KMS-11 (cell line): ENCODE measurements at regions not wholly inside any gene's neighbourhood (a gene's known extent, or its start where the extent isn't known, plus 50 kb on each side); places are given as distances from the start of the nearest gene placed in this dataset.

Experiments used
- H2AFZ ChIP-seq: fragments of 200-600 bp; sonication (generic); 2 replicates; pipeline ENCODE4 v1.6.1; 2016; ENCODE audit warnings: antibody characterized with exemption, mixed run types, low read depth
- H3K27ac ChIP-seq: fragments of 200-600 bp; sonication (generic); 2 replicates; pipeline ENCODE4 v1.6.1; 2016; ENCODE audit warnings: mild to moderate bottlenecking, mixed run types
- H3K27me3 ChIP-seq: fragments of 200-600 bp; sonication (generic); 2 replicates; pipeline ENCODE4 v1.6.1; 2017; ENCODE audit warnings: mild to moderate bottlenecking, low read depth, mixed run types, moderate library complexity; ENCODE audit not compliant: insufficient read depth
- H3K36me3 ChIP-seq: fragments of 200-600 bp; sonication (generic); 2 replicates; pipeline ENCODE4 v1.6.1; 2017; ENCODE audit warnings: mild to moderate bottlenecking, mixed run types; ENCODE audit not compliant: insufficient read depth
- H3K4me1 ChIP-seq: fragments of 200-600 bp; sonication (generic); 2 replicates; pipeline ENCODE4 v1.6.1; 2016; ENCODE audit warnings: mild to moderate bottlenecking, low read depth, mixed run types; ENCODE audit not compliant: poor library complexity, severe bottlenecking
- H3K4me2 ChIP-seq: fragments of 200-600 bp; sonication (generic); 2 replicates; pipeline ENCODE4 v1.7.0; 2016; ENCODE audit warnings: mild to moderate bottlenecking, mixed run types
- H3K4me3 ChIP-seq: fragments of 200-600 bp; sonication (generic); IDR thresholded peaks from 2 replicates; pipeline ENCODE4 v1.6.1; 2017; ENCODE audit warnings: low read depth, low read length, mixed read lengths; ENCODE audit not compliant: insufficient read depth
- H3K79me2 ChIP-seq: fragments of 200-600 bp; sonication (generic); 2 replicates; pipeline ENCODE4 v1.6.1; 2016; ENCODE audit warnings: low read depth, mixed run types; ENCODE audit not compliant: insufficient read depth
- H3K9ac ChIP-seq: fragments of 200-600 bp; sonication (generic); 2 replicates; pipeline ENCODE4 v1.6.1; 2016; ENCODE audit warnings: mild to moderate bottlenecking, mixed run types
- H4K20me1 ChIP-seq: fragments of 200-600 bp; sonication (generic); 2 replicates; pipeline ENCODE4 v1.6.1; 2016; ENCODE audit warnings: mild to moderate bottlenecking, mixed run types; ENCODE audit not compliant: insufficient read depth
- CTCF ChIP-seq: fragments of 200-600 bp; sonication (generic); conservative IDR thresholded peaks from 2 replicates; pipeline ENCODE4 v1.6.1; 2017; ENCODE audit warnings: low read depth, mild to moderate bottlenecking, antibody characterized with exemption, low read length, moderate library complexity, mixed read lengths

GRCh38 chr3:135853981-135854380 is 111.5 kb upstream of the PPP2R3A start:
- H3K4me2 ChIP-seq: no peak overlapping the region
- H3K4me1 ChIP-seq: no peaks in the 10 kb centered on the region
- no peak overlapping the region for H3K4me3 ChIP-seq
- H3K27ac ChIP-seq: no peak overlapping the region
- no peaks in the 10 kb centered on the region for H4K20me1 ChIP-seq
- no peaks in the 10 kb centered on the region for H3K79me2 ChIP-seq
- no peak for TF ChIP-seq CTCF
- no peaks in the 10 kb centered on the region for H3K36me3 ChIP-seq
- H3K27me3 ChIP-seq: no peaks in the 10 kb centered on the region
- H3K9ac ChIP-seq: no peak overlapping the region
- no peak overlapping the region for H2AFZ ChIP-seq

GRCh38 chr3:135860761-135861160 is 104.8 kb upstream of the PPP2R3A start:
- Histone ChIP-seq H3K36me3 (no peaks in the 10 kb centered on the region), H3K4me2 (no peak overlapping the region), H3K27ac (no peak overlapping the region), H3K4me3 (no peak overlapping the region), H2AFZ (no peak overlapping the region), H4K20me1 (no peaks in the 10 kb centered on the region), H3K4me1 (no peaks in the 10 kb centered on the region), H3K27me3 (no peaks in the 10 kb centered on the region), H3K9ac (no peak overlapping the region), H3K79me2 (no peaks in the 10 kb centered on the region)
- no peak for TF ChIP-seq CTCF

GRCh38 chr3:135862361-135862760 is 103.2 kb upstream of the PPP2R3A start:
- Histone ChIP-seq H3K27me3 (no peaks in the 10 kb centered on the region), H3K4me1 (no peaks in the 10 kb centered on the region), H3K4me2 (no peak overlapping the region), H3K79me2 (no peaks in the 10 kb centered on the region), H4K20me1 (no peaks in the 10 kb centered on the region), H3K27ac (no peak overlapping the region), H3K9ac (no peak overlapping the region), H2AFZ (no peak overlapping the region), H3K36me3 (no peaks in the 10 kb centered on the region), H3K4me3 (no peak overlapping the region)
- TF ChIP-seq CTCF: no peak

- no peak overlapping the region for H3K4me2 ChIP-seq
- H2AFZ ChIP-seq: no peak overlapping the region
- H3K9ac ChIP-seq: no peak overlapping the region
- no peaks in the 10 kb centered on the region for H3K4me1 ChIP-seq
- H3K36me3 ChIP-seq: no peaks in the 10 kb centered on the region
- no peaks in the 10 kb centered on the region for H3K79me2 ChIP-seq
- no peak for TF ChIP-seq CTCF
- H3K4me3 ChIP-seq: no peak overlapping the region
- H3K27me3 ChIP-seq: no peaks in the 10 kb centered on the region
- H3K27ac ChIP-seq: no peak overlapping the region
- no peaks in the 10 kb centered on the region for H4K20me1 ChIP-seq
Measured at GRCh38 chr3:135864060-135864459, 101.5 kb upstream of the PPP2R3A start.

- Histone ChIP-seq H2AFZ (no peak overlapping the region), H3K79me2 (no peaks in the 10 kb centered on the region), H3K4me1 (no peaks in the 10 kb centered on the region), H4K20me1 (no peaks in the 10 kb centered on the region), H3K27me3 (no peaks in the 10 kb centered on the region), H3K4me2 (no peak overlapping the region), H3K27ac (no peak overlapping the region), H3K9ac (no peak overlapping the region), H3K36me3 (no peaks in the 10 kb centered on the region), H3K4me3 (no peak overlapping the region)
- TF ChIP-seq CTCF: no peak
Measured at GRCh38 chr3:135865085-135865484, 100.4 kb upstream of the PPP2R3A start.
